ENCODE measurements at regions not wholly inside any gene's neighbourhood (a gene's known extent, or its start where the extent isn't known, plus 50 kb on each side); places are given as distances from the start of the nearest gene placed in this dataset.

GRCh38 chr1:61533546-61533945, 191.4 kb downstream of the TM2D1 start:
- TF ChIP-seq, protein P1, sequence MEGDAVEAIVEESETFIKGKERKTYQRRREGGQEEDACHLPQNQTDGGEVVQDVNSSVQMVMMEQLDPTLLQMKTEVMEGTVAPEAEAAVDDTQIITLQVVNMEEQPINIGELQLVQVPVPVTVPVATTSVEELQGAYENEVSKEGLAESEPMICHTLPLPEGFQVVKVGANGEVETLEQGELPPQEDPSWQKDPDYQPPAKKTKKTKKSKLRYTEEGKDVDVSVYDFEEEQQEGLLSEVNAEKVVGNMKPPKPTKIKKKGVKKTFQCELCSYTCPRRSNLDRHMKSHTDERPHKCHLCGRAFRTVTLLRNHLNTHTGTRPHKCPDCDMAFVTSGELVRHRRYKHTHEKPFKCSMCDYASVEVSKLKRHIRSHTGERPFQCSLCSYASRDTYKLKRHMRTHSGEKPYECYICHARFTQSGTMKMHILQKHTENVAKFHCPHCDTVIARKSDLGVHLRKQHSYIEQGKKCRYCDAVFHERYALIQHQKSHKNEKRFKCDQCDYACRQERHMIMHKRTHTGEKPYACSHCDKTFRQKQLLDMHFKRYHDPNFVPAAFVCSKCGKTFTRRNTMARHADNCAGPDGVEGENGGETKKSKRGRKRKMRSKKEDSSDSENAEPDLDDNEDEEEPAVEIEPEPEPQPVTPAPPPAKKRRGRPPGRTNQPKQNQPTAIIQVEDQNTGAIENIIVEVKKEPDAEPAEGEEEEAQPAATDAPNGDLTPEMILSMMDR (IDR thresholded peaks at IDR 0.05) = no peak
- no peak for TF ChIP-seq EZH2phosphoT487 (IDR thresholded peaks at IDR 0.05)
- no peak for TF ChIP-seq EZH2 (IDR thresholded peaks at IDR 0.05)
- Histone ChIP-seq H3K27me3 (no peaks in the 10 kb centered on the region), H3K79me2 (ENCODE audit: low read depth) (no peaks in the 10 kb centered on the region), H3F3A (ENCODE audit: low read depth) (no peaks in the 10 kb centered on the region), H3K4me2 (no peak overlapping the region), H3K9me3 (ENCODE audit: low read depth) (no peaks in the 10 kb centered on the region), H3K4me1 (no peaks in the 10 kb centered on the region), H3K4me3 (no peak overlapping the region), H4K20me1 (ENCODE audit: low read depth) (no peaks in the 10 kb centered on the region), H3K27ac (no peak overlapping the region), H3K36me3 (no peaks in the 10 kb centered on the region), H3K9ac (no peak overlapping the region), H2AFZ (replicated peaks) (no peak overlapping the region)
- Mint-ChIP-seq H3K4me1 (peaks cover 2% of the 10 kb centered on the region), H3K4me3 (no peak overlapping the region), H3K36me3 (no peaks in the 10 kb centered on the region), H3K27ac (no peak overlapping the region), H3K9me3 (no peaks in the 10 kb centered on the region), H3K27me3 (ENCODE audit: insufficient read depth, low read depth) (no peaks in the 10 kb centered on the region)
- no peak for DNase-seq (ENCODE audit: low spot score)

- Mint-ChIP-seq H3K27me3 (ENCODE audit: insufficient read depth, low read depth) (no peaks in the 10 kb centered on the region), H3K4me1 (peaks cover 2% of the 10 kb centered on the region), H3K9me3 (no peaks in the 10 kb centered on the region), H3K36me3 (no peaks in the 10 kb centered on the region), H3K27ac (no peak overlapping the region), H3K4me3 (no peak overlapping the region)
- Histone ChIP-seq H3K4me1 (no peaks in the 10 kb centered on the region), H3K9ac (no peak overlapping the region), H3K9me3 (ENCODE audit: low read depth) (no peaks in the 10 kb centered on the region), H3K4me2 (no peak overlapping the region), H3K79me2 (ENCODE audit: low read depth) (no peaks in the 10 kb centered on the region), H3F3A (ENCODE audit: low read depth) (no peaks in the 10 kb centered on the region), H4K20me1 (ENCODE audit: low read depth) (no peaks in the 10 kb centered on the region), H3K4me3 (no peak overlapping the region), H3K27ac (no peak overlapping the region), H3K36me3 (no peaks in the 10 kb centered on the region), H2AFZ (replicated peaks) (no peak overlapping the region), H3K27me3 (no peaks in the 10 kb centered on the region)
- no peak for DNase-seq (ENCODE audit: low spot score)
- TF ChIP-seq, protein P1 (IDR thresholded peaks at IDR 0.05) = no peak
- no peak for TF ChIP-seq EZH2phosphoT487 (IDR thresholded peaks at IDR 0.05)
- TF ChIP-seq EZH2 (IDR thresholded peaks at IDR 0.05) = no peak
Observed at GRCh38 chr1:61531716-61532115, 193.2 kb downstream of the TM2D1 start.

- H3K36me3 Mint-ChIP-seq = no peaks in the 10 kb centered on the region
- no peak overlapping the region for H3K27ac Mint-ChIP-seq
- no peaks in the 10 kb centered on the region for H3K4me1 Mint-ChIP-seq
- Histone ChIP-seq H3K4me1 (no peaks in the 10 kb centered on the region), H3K27ac (no peak overlapping the region), H3F3A (ENCODE audit: low read depth) (no peaks in the 10 kb centered on the region), H4K20me1 (ENCODE audit: low read depth) (no peaks in the 10 kb centered on the region), H3K36me3 (no peaks in the 10 kb centered on the region), H3K9me3 (ENCODE audit: low read depth) (no peaks in the 10 kb centered on the region), H3K9ac (no peak overlapping the region), H3K27me3 (no peaks in the 10 kb centered on the region), H2AFZ (replicated peaks) (no peak overlapping the region), H3K4me3 (no peak overlapping the region), H3K4me2 (no peak overlapping the region), H3K79me2 (ENCODE audit: low read depth) (no peaks in the 10 kb centered on the region)
- TF ChIP-seq EZH2 (IDR thresholded peaks at IDR 0.05) (no peak), EZH2phosphoT487 (IDR thresholded peaks at IDR 0.05) (no peak)
- TF ChIP-seq, protein P1 (IDR thresholded peaks at IDR 0.05) = no peak
- DNase-seq (ENCODE audit: low spot score) = no peak
- H3K27me3 Mint-ChIP-seq (ENCODE audit: insufficient read depth, low read depth) = no peaks in the 10 kb centered on the region
- no peak overlapping the region for H3K4me3 Mint-ChIP-seq
- no peaks in the 10 kb centered on the region for H3K9me3 Mint-ChIP-seq
Observed at GRCh38 chr1:61523893-61524605, 200.9 kb downstream of the TM2D1 start.

All from neural progenitor cell (in vitro differentiated cells).